Transverse colon (tissue), 4 donors: ENCODE measurements at regions not wholly inside any gene's neighbourhood (a gene's known extent, or its start where the extent isn't known, plus 50 kb on each side); places are given as distances from the start of the nearest gene placed in this dataset.

Experiments used
- EP300 ChIP-seq: sonication (generic); formaldehyde crosslinking; IDR thresholded peaks from one replicate; pipeline ENCODE4 v1.6.1; 2017; ENCODE audit warnings: antibody characterized with exemption, low read depth
- POLR2A ChIP-seq: fragments of 450-650 bp; IDR thresholded peaks from one replicate; pipeline ENCODE4 v1.6.1; 2016; ENCODE audit warnings: antibody characterized with exemption, mild to moderate bottlenecking, moderate library complexity
- POLR2AphosphoS5 ChIP-seq, 3 donors: sonication (generic); formaldehyde crosslinking; IDR thresholded peaks; one replicate each; pipeline ENCODE4 v1.6.1; 2016; ENCODE audit warnings: antibody characterized with exemption in 3 of 3
- TF ChIP-seq, protein P1 (sequence below), 5 experiments: fragments of 200-600 bp in 3 of 5; fragments of 450-650 bp in 2 of 5; sonication (generic) in 3 of 5; IDR thresholded peaks; 1 replicate in 2 of 5; 2 replicates in 3 of 5; pipeline ENCODE4 v1.5.1; 2016 to 2017; ENCODE audit warnings: antibody characterized with exemption in 5 of 5, inconsistent platforms in 3 of 5, mild to moderate bottlenecking in 2 of 5, moderate library complexity in 1 of 5

- TF ChIP-seq, protein P1, sequence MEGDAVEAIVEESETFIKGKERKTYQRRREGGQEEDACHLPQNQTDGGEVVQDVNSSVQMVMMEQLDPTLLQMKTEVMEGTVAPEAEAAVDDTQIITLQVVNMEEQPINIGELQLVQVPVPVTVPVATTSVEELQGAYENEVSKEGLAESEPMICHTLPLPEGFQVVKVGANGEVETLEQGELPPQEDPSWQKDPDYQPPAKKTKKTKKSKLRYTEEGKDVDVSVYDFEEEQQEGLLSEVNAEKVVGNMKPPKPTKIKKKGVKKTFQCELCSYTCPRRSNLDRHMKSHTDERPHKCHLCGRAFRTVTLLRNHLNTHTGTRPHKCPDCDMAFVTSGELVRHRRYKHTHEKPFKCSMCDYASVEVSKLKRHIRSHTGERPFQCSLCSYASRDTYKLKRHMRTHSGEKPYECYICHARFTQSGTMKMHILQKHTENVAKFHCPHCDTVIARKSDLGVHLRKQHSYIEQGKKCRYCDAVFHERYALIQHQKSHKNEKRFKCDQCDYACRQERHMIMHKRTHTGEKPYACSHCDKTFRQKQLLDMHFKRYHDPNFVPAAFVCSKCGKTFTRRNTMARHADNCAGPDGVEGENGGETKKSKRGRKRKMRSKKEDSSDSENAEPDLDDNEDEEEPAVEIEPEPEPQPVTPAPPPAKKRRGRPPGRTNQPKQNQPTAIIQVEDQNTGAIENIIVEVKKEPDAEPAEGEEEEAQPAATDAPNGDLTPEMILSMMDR (IDR thresholded peaks at IDR 0.05), result no peak
- TF ChIP-seq POLR2A (no peak), EP300 (no peak), POLR2AphosphoS5 (IDR thresholded peaks at IDR 0.05) (no peak)
Measured at GRCh38 chr2:150566289-150566688, 78.8 kb upstream of the RND3 start.
